Adrenal gland (tissue), 9 donors: ENCODE measurements at regions not wholly inside any gene's neighbourhood (a gene's known extent, or its start where the extent isn't known, plus 50 kb on each side); places are given as distances from the start of the nearest gene placed in this dataset.
A peak's percentile ranks its signal among the peaks of the same experiment; 100 is the strongest.

Experiments used
- DNase-seq, 7 donors: peaks; one replicate each; pipeline ENCODE4 v3.0.0-alpha.2; 2019 to 2020
- H3K27ac ChIP-seq, 5 donors: fragments of 200-600 bp; sonication (generic) in 4 of 5; 1 replicate in 3 of 5; 2 replicates in 2 of 5; pipeline versions ENCODE4 v1.5.1 to v1.8.0; 2016 to 2020; ENCODE audit warnings: mild to moderate bottlenecking in 1 of 5
- H3K27me3 ChIP-seq: fragments of 200-600 bp; 2 replicates; pipeline ENCODE4 v1.8.0; 2021
- H3K36me3 ChIP-seq, 2 donors: fragments of 200-600 bp; replicated peaks in 1 of 2; 1 replicate in 1 of 2; 2 replicates in 1 of 2; pipeline versions ENCODE4 v1.5.1 to v1.8.0; 2018 to 2022
- H3K4me1 ChIP-seq, 2 donors: fragments of 200-600 bp; replicated peaks in 1 of 2; 1 replicate in 1 of 2; 2 replicates in 1 of 2; pipeline versions ENCODE4 v1.5.1 to v1.8.0; 2018 to 2021
- H3K4me3 ChIP-seq, 4 donors: fragments of 200-600 bp; sonication (generic) in 3 of 4; one replicate each; pipeline ENCODE4 v1.5.1; 2016 to 2018
- H3K9me3 ChIP-seq, 3 donors: fragments of 200-600 bp; sonication (generic) in 1 of 3; replicated peaks in 1 of 3; 1 replicate in 2 of 3; 2 replicates in 1 of 3; pipeline versions ENCODE4 v1.5.1 to v1.8.0; 2016 to 2021
- POLR2A ChIP-seq, 2 donors: fragments of 450-650 bp; IDR thresholded peaks; one replicate each; pipeline ENCODE4 v1.6.1; 2017; ENCODE audit warnings: antibody characterized with exemption in 2 of 2, mild to moderate bottlenecking in 2 of 2, moderate library complexity in 1 of 2
- WGBS, 4 donors: extraction: QIAGEN DNeasy Blood & Tissue Kit in 2 of 4; methylation state at CpG; one replicate each; pipeline versions ENCODE4 v1.1.5 to v1.1.7; 2013 to 2017; 5-methylcytosine and 5-hydroxymethylcytosine counted together
- intact Hi-C, 2 donors: fragments of 100-400 bp; cut with DNase I; formaldehyde crosslinking; loops; one replicate each; pipeline versions ENCODE4 v1.14.1 to v1.15.0; 2022 to 2023
- TF ChIP-seq, protein P1 (sequence below), 6 experiments: fragments of 450-650 bp in 4 of 6; fragments of 200-600 bp in 2 of 6; sonication (generic) in 1 of 6; IDR thresholded peaks; 1 replicate in 5 of 6; 2 replicates in 1 of 6; pipeline versions ENCODE4 v1.5.1 to v1.8.0; 2016 to 2021; ENCODE audit warnings: antibody characterized with exemption in 6 of 6, mild to moderate bottlenecking in 2 of 6, moderate library complexity in 1 of 6
- donor health status: healthy with polysubstance abuse.
- donor health status: Bipolar disorder and iron deficiency.
- donor health status: DM: yes; HTN: yes; CAD: no.
- donor health status: DM: no; HTN: no; CAD: no.
- donor health status: DM: no; HTN: no; CAD: no.

- intact Hi-C loops, result no loop called here
- no peaks in the 10 kb centered on the region for H3K4me1 ChIP-seq
- TF ChIP-seq POLR2A (IDR thresholded peaks at IDR 0.05), result no peak
- TF ChIP-seq, protein P1, sequence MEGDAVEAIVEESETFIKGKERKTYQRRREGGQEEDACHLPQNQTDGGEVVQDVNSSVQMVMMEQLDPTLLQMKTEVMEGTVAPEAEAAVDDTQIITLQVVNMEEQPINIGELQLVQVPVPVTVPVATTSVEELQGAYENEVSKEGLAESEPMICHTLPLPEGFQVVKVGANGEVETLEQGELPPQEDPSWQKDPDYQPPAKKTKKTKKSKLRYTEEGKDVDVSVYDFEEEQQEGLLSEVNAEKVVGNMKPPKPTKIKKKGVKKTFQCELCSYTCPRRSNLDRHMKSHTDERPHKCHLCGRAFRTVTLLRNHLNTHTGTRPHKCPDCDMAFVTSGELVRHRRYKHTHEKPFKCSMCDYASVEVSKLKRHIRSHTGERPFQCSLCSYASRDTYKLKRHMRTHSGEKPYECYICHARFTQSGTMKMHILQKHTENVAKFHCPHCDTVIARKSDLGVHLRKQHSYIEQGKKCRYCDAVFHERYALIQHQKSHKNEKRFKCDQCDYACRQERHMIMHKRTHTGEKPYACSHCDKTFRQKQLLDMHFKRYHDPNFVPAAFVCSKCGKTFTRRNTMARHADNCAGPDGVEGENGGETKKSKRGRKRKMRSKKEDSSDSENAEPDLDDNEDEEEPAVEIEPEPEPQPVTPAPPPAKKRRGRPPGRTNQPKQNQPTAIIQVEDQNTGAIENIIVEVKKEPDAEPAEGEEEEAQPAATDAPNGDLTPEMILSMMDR (IDR thresholded peaks at IDR 0.05), result no peak
- WGBS, 4 donors, result 84 to 93% (median 91%) methylated on average over 7 to 8 of the region's 8 CpGs
- no peak overlapping the region for H3K4me3 ChIP-seq
- no peak overlapping the region for H3K27ac ChIP-seq
- H3K36me3 ChIP-seq, result no peaks in the 10 kb centered on the region
- no peak for DNase-seq
- no peaks in the 10 kb centered on the region for H3K27me3 ChIP-seq
- H3K9me3 ChIP-seq, result no peaks in the 10 kb centered on the region
Observed at GRCh38 chr11:62044639-62045121, 77.2 kb upstream of the FTH1 start.

- intact Hi-C loops, result no loop called here
- H3K4me3 ChIP-seq, result no peak overlapping the region
- no peak for DNase-seq
- H3K27me3 ChIP-seq, result no peaks in the 10 kb centered on the region
- H3K36me3 ChIP-seq, result no peaks in the 10 kb centered on the region
- no peak overlapping the region for H3K27ac ChIP-seq
- no peaks in the 10 kb centered on the region for H3K9me3 ChIP-seq
- TF ChIP-seq, protein P1 (IDR thresholded peaks at IDR 0.05), result no peak
- TF ChIP-seq POLR2A (IDR thresholded peaks at IDR 0.05), result no peak
- H3K4me1 ChIP-seq, result no peaks in the 10 kb centered on the region
Observed at GRCh38 chr11:62035293-62035692, 67.9 kb upstream of the FTH1 start.

- Histone ChIP-seq H3K36me3 (no peaks in the 10 kb centered on the region), H3K27me3 (no peaks in the 10 kb centered on the region), H3K9me3 (no peaks in the 10 kb centered on the region), H3K27ac (no peak overlapping the region), H3K4me3 (no peak overlapping the region), H3K4me1 (no peaks in the 10 kb centered on the region)
- TF ChIP-seq, protein P1 (IDR thresholded peaks at IDR 0.05), result no peak
- TF ChIP-seq POLR2A (IDR thresholded peaks at IDR 0.05), result no peak
- 87 to 100% (median 100%) methylated on average over 1 of the region's 1 CpG for WGBS, 4 donors
- intact Hi-C loops, result no loop called here
- no peak for DNase-seq
Observed at GRCh38 chr11:62034036-62034338, 66.6 kb upstream of the FTH1 start.

DNA sequence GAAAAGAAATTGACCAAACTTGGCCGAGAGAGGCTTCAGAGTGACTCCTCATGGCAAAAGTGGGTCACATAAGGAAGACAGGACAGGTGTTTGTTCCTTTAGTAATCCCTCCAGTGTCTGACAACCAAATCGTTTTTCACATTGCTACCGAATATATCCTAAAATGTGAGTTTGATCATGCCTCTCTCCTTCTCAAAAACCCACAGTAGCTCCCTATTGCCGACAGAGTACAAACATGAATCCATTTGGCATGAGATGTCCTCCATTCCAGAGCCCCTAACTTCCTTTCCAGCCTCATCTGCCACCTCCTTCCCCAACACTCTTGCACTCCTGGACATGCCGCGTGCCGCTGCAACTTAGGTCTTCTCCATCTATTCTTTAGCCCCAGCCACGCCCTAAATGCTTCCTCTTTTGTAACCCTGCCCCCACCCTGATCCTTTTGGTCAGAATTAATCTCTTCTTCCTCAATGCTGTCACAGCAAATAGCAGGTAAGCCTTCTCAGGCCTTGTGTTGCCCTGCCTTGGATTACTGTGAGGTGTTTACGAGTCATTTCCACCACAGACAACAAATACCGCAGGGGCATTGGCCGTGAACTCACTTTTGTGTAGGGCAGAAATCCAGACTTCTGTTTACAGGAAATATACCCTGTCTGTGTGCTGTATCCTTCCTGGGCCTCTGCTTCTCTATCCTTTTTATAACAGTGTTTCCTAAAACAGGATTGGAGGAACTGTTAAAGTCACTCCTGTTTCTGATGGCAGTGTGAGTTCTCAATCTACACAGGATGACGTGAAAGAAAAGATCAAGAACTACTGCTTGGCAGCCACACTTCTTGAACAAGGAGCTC is 66.0 kb upstream of the FTH1 start:
- Histone ChIP-seq H3K9me3 (no peaks in the 10 kb centered on the region), H3K4me1 (no peaks in the 10 kb centered on the region), H3K27ac (no peak overlapping the region), H3K27me3 (no peaks in the 10 kb centered on the region), H3K4me3 (no peak overlapping the region), H3K36me3 (no peaks in the 10 kb centered on the region)
- TF ChIP-seq, protein P1 (IDR thresholded peaks at IDR 0.05), result no peak
- TF ChIP-seq POLR2A (IDR thresholded peaks at IDR 0.05), result no peak
- peak in 1 of 7 donors; percentile 14 for DNase-seq
- 64 to 76% (median 71%) methylated on average over 12 of the region's 12 CpGs for WGBS, 4 donors
- intact Hi-C loops, result no loop called here
